ENCODE measurements at regions not wholly inside any gene's neighbourhood (a gene's known extent, or its start where the extent isn't known, plus 50 kb on each side); places are given as distances from the start of the nearest gene placed in this dataset.

DNA sequence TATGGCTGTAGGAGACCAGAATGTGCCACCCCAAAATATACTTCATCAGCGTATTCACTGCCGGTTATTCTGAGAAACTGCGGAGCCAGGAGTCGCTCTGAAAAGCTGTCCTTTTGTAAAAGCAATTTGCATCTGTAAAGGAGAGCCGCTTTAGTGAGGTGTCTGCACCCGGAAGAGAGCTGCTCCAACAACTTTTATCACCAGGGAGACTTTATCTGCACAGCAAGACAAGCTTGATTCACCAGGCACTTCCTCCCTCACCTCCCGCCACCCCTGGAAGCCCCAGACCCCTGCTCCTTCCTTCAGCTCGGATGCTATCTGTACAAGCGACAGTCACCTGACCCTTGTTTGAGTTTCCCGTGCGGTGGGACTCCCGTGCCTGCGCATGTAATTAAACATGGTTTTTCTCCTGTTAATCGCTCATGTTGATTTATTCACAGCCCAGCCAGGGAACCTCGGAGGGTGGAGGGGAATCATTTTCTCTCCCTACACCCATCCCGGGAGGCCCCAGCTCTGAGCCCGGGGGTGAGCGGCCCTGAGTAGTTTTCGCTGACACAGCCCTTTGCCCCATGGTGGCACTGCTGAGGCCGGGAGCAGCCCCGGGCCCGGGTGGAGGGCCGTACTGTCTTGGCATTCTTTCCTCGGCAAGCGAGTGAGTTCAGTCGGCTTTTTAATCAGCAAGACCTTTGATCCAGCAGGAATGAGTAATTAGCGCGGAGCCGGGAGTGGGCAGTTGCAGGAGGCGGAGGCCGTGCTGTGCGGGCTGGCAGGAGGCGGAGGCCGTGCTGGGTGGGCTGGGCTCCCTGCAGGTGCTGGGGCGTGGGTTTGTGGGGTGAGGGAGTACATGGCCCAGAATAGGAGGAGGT, 222.7 kb upstream of the CIBAR2 start:
- ATAC-seq (ENCODE audit: insufficient read depth, low FRiP score) = peak; percentile 49
- TF ChIP-seq, protein P1, sequence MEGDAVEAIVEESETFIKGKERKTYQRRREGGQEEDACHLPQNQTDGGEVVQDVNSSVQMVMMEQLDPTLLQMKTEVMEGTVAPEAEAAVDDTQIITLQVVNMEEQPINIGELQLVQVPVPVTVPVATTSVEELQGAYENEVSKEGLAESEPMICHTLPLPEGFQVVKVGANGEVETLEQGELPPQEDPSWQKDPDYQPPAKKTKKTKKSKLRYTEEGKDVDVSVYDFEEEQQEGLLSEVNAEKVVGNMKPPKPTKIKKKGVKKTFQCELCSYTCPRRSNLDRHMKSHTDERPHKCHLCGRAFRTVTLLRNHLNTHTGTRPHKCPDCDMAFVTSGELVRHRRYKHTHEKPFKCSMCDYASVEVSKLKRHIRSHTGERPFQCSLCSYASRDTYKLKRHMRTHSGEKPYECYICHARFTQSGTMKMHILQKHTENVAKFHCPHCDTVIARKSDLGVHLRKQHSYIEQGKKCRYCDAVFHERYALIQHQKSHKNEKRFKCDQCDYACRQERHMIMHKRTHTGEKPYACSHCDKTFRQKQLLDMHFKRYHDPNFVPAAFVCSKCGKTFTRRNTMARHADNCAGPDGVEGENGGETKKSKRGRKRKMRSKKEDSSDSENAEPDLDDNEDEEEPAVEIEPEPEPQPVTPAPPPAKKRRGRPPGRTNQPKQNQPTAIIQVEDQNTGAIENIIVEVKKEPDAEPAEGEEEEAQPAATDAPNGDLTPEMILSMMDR (IDR thresholded peaks at IDR 0.05; ENCODE audit: control extremely low read depth, extremely low read depth) = no peak
- peaks cover 0 to 3% (median 0%) of the 10 kb centered on the region in 4 donors for H3K36me3 ChIP-seq (ENCODE audit: control insufficient read depth in 4 of 4, insufficient read depth in 4 of 4, low read length in 4 of 4)
- no peak overlapping the region for H3K9ac ChIP-seq (ENCODE audit: insufficient read depth in 1 of 2, low read length in 2 of 2)
- DNase-seq = peak in 2 of 3 donors; percentile 33 to 60
- H3K27ac ChIP-seq (ENCODE audit: low read depth in 1 of 2, low read length in 1 of 2) = no peak overlapping the region
- WGBS, 2 donors = 31 to 39% methylated on average over 35 of the region's 35 CpGs
- no peaks in the 10 kb centered on the region for H3K9me3 ChIP-seq (ENCODE audit: control insufficient read depth in 4 of 4, insufficient read depth in 3 of 4, low read length in 3 of 4)
- peaks cover 0 to 37% (median 13%) of the 10 kb centered on the region in 5 donors for H3K4me1 ChIP-seq (ENCODE audit: control insufficient read depth in 5 of 5, insufficient read depth in 5 of 5, low read length in 5 of 5)
- H3K4me3 ChIP-seq = no peak overlapping the region
- no peaks in the 10 kb centered on the region for H3K27me3 ChIP-seq (ENCODE audit: control insufficient read depth in 3 of 3, insufficient read depth in 3 of 3, low read length in 2 of 3)

DNA sequence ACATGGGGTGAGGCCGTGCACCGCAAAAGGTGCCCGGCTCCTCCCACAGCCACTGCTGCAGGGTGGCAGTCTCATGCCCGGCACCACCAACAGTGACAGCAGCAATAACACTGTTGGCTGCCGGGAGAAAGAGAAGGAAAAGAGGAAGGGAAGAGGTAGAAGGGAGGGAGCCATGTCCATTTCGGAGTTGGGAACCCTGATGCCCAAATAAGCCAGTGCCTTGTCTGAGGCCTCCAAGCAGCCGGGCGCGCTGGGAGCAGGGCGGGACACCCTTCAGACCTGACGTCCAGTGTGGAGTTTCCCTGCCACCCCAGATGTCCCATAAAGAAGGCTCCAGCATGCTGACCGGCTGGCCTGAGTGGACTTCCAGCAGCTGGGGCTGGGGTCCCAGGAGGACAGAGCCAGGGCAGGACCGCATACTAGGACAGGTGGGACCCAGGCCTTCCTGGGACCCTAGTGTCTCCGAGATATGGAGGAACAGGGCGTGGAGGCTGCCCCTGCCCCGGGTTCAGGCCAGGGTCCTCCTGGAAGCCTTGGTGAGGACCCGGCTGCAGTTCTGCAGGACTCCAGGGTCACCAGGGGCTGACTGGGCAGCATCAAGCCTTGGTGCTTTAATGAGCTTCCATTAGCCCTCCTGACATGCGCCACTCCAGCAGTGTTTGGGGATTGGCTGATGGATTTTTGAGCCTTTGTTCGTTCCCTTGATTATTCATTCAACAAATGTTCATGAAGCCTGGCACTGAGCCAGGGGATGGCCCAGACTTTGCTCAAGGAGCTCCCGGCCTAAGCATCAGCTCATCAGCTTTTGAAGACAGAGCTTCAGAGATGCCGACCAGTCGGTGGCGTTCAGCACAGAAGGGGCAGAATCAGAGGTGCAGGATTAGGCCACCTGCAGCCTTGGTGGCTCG, 223.6 kb upstream of the CIBAR2 start:
- H3K4me3 ChIP-seq = no peak overlapping the region
- no peaks in the 10 kb centered on the region for H3K9me3 ChIP-seq (ENCODE audit: control insufficient read depth in 4 of 4, insufficient read depth in 3 of 4, low read length in 3 of 4)
- peaks cover 0 to 3% (median 0%) of the 10 kb centered on the region in 4 donors for H3K36me3 ChIP-seq (ENCODE audit: control insufficient read depth in 4 of 4, insufficient read depth in 4 of 4, low read length in 4 of 4)
- no peaks in the 10 kb centered on the region for H3K27me3 ChIP-seq (ENCODE audit: control insufficient read depth in 3 of 3, insufficient read depth in 3 of 3, low read length in 2 of 3)
- H3K9ac ChIP-seq (ENCODE audit: insufficient read depth in 1 of 2, low read length in 2 of 2) = no peak overlapping the region
- TF ChIP-seq, protein P1 (IDR thresholded peaks at IDR 0.05; ENCODE audit: control extremely low read depth, extremely low read depth) = no peak
- DNase-seq (peak; percentile 43 to 65 (median 53)), ATAC-seq (ENCODE audit: insufficient read depth, low FRiP score) (no peak)
- 78 to 81% methylated on average over 24 of the region's 24 CpGs for WGBS, 2 donors
- no peak overlapping the region for H3K27ac ChIP-seq (ENCODE audit: low read depth in 1 of 2, low read length in 1 of 2)
- H3K4me1 ChIP-seq (ENCODE audit: control insufficient read depth in 5 of 5, insufficient read depth in 5 of 5, low read length in 5 of 5) = peaks cover 0 to 29% (median 8%) of the 10 kb centered on the region in 5 donors

DNA sequence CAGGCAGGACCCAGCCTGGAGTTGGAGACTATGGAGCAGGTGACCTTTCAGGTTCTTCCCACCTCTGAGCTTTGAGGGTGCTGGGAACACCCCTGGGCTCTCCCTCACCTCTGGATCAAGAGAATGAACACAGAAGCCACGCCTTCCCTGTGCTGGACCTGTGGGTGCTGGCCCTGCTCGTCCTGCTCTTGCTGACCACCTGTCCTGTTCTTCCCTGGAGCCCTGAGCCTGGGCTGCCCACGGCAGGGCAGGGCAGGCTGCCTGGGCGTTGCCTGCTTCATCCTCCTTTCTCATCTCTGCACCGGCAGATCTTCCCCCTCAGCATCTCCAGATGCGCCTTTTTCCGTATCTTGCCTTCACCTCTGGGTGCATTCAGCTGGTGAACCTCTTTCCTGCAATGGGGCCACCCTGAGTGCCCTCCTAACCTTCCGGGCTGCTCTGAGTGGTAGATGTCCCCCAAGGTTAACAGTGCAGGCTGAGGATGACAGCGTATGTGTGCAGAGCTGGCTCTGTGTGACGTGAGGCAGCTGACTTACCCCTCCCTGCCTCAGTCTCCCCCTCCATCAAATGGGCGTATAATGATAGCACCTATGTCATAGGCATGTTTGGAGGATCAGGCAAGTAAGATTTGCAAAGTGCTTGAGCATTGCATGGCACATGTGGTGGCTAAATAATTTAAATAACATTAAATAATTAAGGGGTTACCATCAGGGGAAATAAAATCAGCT, 225.8 kb upstream of the CIBAR2 start:
- no peak for DNase-seq
- ATAC-seq (ENCODE audit: insufficient read depth, low FRiP score) = no peak
- H3K9ac ChIP-seq (ENCODE audit: insufficient read depth in 1 of 2, low read length in 2 of 2) = no peak overlapping the region
- H3K9me3 ChIP-seq (ENCODE audit: control insufficient read depth in 4 of 4, insufficient read depth in 3 of 4, low read length in 3 of 4) = no peaks in the 10 kb centered on the region
- H3K36me3 ChIP-seq (ENCODE audit: control insufficient read depth in 4 of 4, insufficient read depth in 4 of 4, low read length in 4 of 4) = peaks cover 0 to 3% (median 0%) of the 10 kb centered on the region in 4 donors
- peaks cover 0 to 28% (median 7%) of the 10 kb centered on the region in 5 donors for H3K4me1 ChIP-seq (ENCODE audit: control insufficient read depth in 5 of 5, insufficient read depth in 5 of 5, low read length in 5 of 5)
- 92 to 96% methylated on average over 11 of the region's 11 CpGs for WGBS, 2 donors
- TF ChIP-seq, protein P1 (IDR thresholded peaks at IDR 0.05; ENCODE audit: control extremely low read depth, extremely low read depth) = no peak
- no peak overlapping the region for H3K27ac ChIP-seq (ENCODE audit: low read depth in 1 of 2, low read length in 1 of 2)
- no peaks in the 10 kb centered on the region for H3K27me3 ChIP-seq (ENCODE audit: control insufficient read depth in 3 of 3, insufficient read depth in 3 of 3, low read length in 2 of 3)
- no peak overlapping the region for H3K4me3 ChIP-seq
